ENCODE measurements at regions not wholly inside any gene's neighbourhood (a gene's known extent, or its start where the extent isn't known, plus 50 kb on each side); places are given as distances from the start of the nearest gene placed in this dataset.

DNA sequence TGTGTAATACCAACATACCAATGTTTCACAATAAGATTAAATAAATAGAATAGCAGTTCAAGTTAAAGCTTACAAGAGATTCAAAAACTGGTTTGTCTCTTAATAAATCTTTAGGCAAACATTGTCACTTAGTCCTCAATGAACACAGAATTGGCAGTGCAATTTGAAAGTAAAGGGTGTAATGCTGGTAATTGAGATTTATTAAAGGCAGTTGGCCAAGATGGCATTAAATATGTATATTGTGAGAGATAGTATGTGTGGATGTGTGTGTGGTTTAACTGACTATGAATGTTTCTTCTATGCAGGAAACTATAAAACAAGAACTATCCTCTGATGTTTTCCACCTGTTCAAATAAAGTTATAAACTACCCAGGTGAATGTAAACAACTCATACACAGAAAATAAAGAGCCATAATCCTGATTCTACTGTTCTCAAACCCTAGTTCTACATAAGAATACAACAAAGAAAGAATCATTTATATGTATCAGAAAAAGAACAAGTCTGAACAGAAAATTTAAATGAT lies 267.9 kb upstream of the PTCHD4 start (continued):
- TF ChIP-seq, protein P1, sequence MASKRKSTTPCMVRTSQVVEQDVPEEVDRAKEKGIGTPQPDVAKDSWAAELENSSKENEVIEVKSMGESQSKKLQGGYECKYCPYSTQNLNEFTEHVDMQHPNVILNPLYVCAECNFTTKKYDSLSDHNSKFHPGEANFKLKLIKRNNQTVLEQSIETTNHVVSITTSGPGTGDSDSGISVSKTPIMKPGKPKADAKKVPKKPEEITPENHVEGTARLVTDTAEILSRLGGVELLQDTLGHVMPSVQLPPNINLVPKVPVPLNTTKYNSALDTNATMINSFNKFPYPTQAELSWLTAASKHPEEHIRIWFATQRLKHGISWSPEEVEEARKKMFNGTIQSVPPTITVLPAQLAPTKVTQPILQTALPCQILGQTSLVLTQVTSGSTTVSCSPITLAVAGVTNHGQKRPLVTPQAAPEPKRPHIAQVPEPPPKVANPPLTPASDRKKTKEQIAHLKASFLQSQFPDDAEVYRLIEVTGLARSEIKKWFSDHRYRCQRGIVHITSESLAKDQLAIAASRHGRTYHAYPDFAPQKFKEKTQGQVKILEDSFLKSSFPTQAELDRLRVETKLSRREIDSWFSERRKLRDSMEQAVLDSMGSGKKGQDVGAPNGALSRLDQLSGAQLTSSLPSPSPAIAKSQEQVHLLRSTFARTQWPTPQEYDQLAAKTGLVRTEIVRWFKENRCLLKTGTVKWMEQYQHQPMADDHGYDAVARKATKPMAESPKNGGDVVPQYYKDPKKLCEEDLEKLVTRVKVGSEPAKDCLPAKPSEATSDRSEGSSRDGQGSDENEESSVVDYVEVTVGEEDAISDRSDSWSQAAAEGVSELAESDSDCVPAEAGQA (IDR thresholded peaks at IDR 0.05; ENCODE audit: low read depth), result no peak
- TF ChIP-seq, protein P1 (CRISPR knock-in tag; IDR thresholded peaks at IDR 0.05; ENCODE audit: borderline replicate concordance), result no peak
- TF ChIP-seq ZNF253 (CRISPR knock-in tag; IDR thresholded peaks at IDR 0.05; ENCODE audit: borderline replicate concordance), result no peak
- no peak for TF ChIP-seq NCOA2 (CRISPR knock-in tag; IDR thresholded peaks at IDR 0.05)
- TF ChIP-seq, protein P2, sequence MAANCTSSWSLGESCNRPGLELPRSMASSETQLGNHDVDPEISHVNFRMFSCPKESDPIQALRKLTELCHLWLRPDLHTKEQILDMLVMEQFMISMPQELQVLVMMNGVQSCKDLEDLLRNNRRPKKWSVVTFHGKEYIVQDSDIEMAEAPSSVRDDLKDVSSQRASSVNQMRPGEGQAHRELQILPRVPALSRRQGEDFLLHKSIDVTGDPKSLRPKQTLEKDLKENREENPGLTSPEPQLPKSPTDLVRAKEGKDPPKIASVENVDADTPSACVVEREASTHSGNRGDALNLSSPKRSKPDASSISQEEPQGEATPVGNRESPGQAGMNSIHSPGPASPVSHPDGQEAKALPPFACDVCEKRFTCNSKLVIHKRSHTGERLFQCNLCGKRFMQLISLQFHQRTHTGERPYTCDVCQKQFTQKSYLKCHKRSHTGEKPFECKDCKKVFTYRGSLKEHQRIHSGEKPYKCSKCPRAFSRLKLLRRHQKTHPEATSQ (CRISPR knock-in tag; IDR thresholded peaks at IDR 0.05; ENCODE audit: borderline replicate concordance), result no peak
- no peak for TF ChIP-seq RNF2 (conservative IDR thresholded peaks at IDR 0.05; ENCODE audit: low read depth)
- no peak for TF ChIP-seq BCL6 (CRISPR knock-in tag; IDR thresholded peaks at IDR 0.05)
- TF ChIP-seq, protein P3, sequence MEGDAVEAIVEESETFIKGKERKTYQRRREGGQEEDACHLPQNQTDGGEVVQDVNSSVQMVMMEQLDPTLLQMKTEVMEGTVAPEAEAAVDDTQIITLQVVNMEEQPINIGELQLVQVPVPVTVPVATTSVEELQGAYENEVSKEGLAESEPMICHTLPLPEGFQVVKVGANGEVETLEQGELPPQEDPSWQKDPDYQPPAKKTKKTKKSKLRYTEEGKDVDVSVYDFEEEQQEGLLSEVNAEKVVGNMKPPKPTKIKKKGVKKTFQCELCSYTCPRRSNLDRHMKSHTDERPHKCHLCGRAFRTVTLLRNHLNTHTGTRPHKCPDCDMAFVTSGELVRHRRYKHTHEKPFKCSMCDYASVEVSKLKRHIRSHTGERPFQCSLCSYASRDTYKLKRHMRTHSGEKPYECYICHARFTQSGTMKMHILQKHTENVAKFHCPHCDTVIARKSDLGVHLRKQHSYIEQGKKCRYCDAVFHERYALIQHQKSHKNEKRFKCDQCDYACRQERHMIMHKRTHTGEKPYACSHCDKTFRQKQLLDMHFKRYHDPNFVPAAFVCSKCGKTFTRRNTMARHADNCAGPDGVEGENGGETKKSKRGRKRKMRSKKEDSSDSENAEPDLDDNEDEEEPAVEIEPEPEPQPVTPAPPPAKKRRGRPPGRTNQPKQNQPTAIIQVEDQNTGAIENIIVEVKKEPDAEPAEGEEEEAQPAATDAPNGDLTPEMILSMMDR (CRISPR knock-in tag; IDR thresholded peaks at IDR 0.05), result no peak
- no peak for TF ChIP-seq BRCA1 (CRISPR knock-in tag; IDR thresholded peaks at IDR 0.05)
- TF ChIP-seq ZFP41 (CRISPR knock-in tag; IDR thresholded peaks at IDR 0.05; ENCODE audit: borderline replicate concordance), result no peak
- TF ChIP-seq BHLHE40 (IDR thresholded peaks at IDR 0.05; ENCODE audit: low read length), result no peak
